Transverse colon (tissue), 4 donors: ENCODE measurements at regions not wholly inside any gene's neighbourhood (a gene's known extent, or its start where the extent isn't known, plus 50 kb on each side); places are given as distances from the start of the nearest gene placed in this dataset.

ENCODE experiments used
- DNase-seq: peaks from one replicate; pipeline ENCODE4 v3.0.0-alpha.2; 2019
- H3K27ac ChIP-seq, 4 donors: fragments of 200-600 bp; sonication (generic); 2 replicates each; pipeline ENCODE4 v1.5.1; 2016 to 2018; ENCODE audit warnings: inconsistent platforms in 4 of 4
- H3K27me3 ChIP-seq: fragments of 200-600 bp; sonication (generic); 2 replicates; pipeline ENCODE4 v1.5.1; 2017; ENCODE audit warnings: inconsistent platforms
- H3K36me3 ChIP-seq, 4 donors: fragments of 200-600 bp; sonication (generic); 2 replicates each; pipeline ENCODE4 v1.5.1; 2017 to 2019; ENCODE audit warnings: inconsistent platforms in 4 of 4
- H3K4me1 ChIP-seq, 4 donors: fragments of 200-600 bp; sonication (generic); 2 replicates each; pipeline ENCODE4 v1.5.1; 2017 to 2020; ENCODE audit warnings: inconsistent platforms in 4 of 4
- H3K4me3 ChIP-seq, 4 donors: fragments of 200-600 bp; sonication (generic); 1 replicate in 1 of 4; 2 replicates in 3 of 4; pipeline versions ENCODE4 v1.5.1 to v1.6.1; 2017 to 2019; ENCODE audit warnings: inconsistent platforms in 4 of 4
- H3K9me3 ChIP-seq, 2 donors: fragments of 200-600 bp; sonication (generic); 2 replicates each; pipeline ENCODE4 v1.5.1; 2017 to 2019; ENCODE audit warnings: inconsistent platforms in 2 of 2
- CTCF ChIP-seq, 5 experiments: fragments of 200-600 bp in 3 of 5; fragments of 450-650 bp in 2 of 5; sonication (generic) in 3 of 5; IDR thresholded peaks; 1 replicate in 2 of 5; 2 replicates in 3 of 5; pipeline ENCODE4 v1.5.1; 2016 to 2017; ENCODE audit warnings: antibody characterized with exemption in 5 of 5, inconsistent platforms in 3 of 5, mild to moderate bottlenecking in 2 of 5, moderate library complexity in 1 of 5
- EP300 ChIP-seq: sonication (generic); formaldehyde crosslinking; IDR thresholded peaks from one replicate; pipeline ENCODE4 v1.6.1; 2017; ENCODE audit warnings: antibody characterized with exemption, low read depth
- POLR2A ChIP-seq: fragments of 450-650 bp; IDR thresholded peaks from one replicate; pipeline ENCODE4 v1.6.1; 2016; ENCODE audit warnings: antibody characterized with exemption, mild to moderate bottlenecking, moderate library complexity
- POLR2AphosphoS5 ChIP-seq, 3 donors: sonication (generic); formaldehyde crosslinking; IDR thresholded peaks; one replicate each; pipeline ENCODE4 v1.6.1; 2016; ENCODE audit warnings: antibody characterized with exemption in 3 of 3
- WGBS, 2 donors: methylation state at CpG; one replicate each; pipeline ENCODE4 v1.1.5; 2018; ENCODE audit warnings: low coverage in 1 of 2; 5-methylcytosine and 5-hydroxymethylcytosine counted together
- in situ Hi-C, 4 donors: fragments of 200-750 bp; cut with MboI; loops; one replicate each; pipeline versions ENCODE4 v1.15.0 to v1.15.1; 2017; ENCODE audit warnings: low sequenced_read_pairs in 3 of 4, low pct_ligation_motif_present in 1 of 4, low pct_unique_long_range_greater_than_20kb in 1 of 4
- intact Hi-C: fragments of 100-400 bp; cut with DNase I; formaldehyde crosslinking; loops from one replicate; pipeline ENCODE4 v1.15.1; 2023; ENCODE audit warnings: low total_unique reads

DNA sequence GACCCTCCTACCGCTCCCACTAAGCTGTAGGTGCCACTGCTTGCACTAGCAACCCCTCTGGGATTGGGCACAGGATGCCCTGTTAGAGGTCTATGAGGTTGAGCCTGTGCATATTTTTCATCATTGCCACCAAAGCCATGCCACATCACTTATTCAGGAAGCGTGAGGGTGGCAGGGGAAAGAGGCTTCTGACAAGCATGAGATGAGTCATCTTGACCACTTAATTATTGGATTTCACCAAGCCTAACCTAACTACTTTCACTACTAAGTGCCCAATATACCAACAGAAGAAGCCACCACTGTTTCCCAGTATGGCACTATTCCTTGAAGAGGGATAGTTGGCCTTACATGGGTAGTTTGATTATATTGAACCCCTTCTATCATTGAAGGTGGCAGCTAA, 181.3 kb upstream of the EPHA4 start:
- Histone ChIP-seq H3K36me3 (no peaks in the 10 kb centered on the region), H3K27me3 (no peaks in the 10 kb centered on the region), H3K27ac (no peak overlapping the region), H3K9me3 (no peaks in the 10 kb centered on the region), H3K4me1 (no peaks in the 10 kb centered on the region), H3K4me3 (no peak overlapping the region)
- WGBS, 2 donors: 80 to 92% methylated on average over 2 of the region's 2 CpGs
- no peak for TF ChIP-seq POLR2AphosphoS5 (IDR thresholded peaks at IDR 0.05)
- TF ChIP-seq CTCF (IDR thresholded peaks at IDR 0.05): no peak
- no peak for TF ChIP-seq POLR2A
- TF ChIP-seq EP300: no peak
- no peak for DNase-seq
- in situ Hi-C loops: no loop called here
- intact Hi-C loops: no loop called here

DNA sequence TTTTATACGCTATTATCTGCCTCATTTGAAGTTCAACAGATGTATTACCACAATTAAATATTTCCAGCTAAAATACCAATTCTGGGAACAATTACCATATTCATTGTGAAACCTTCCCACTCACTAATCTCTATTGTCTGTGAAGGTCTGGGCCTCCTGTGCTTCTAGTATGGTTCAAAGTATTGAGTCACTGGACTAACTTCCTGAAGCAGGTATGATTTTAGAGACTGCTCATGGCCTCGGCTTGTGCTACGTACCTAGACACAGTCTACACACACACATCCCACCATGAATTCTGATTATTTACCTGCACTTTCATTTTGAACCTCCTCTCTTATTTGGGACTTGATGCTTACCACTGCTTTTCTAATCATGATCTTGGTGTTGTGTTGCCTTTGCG, 180.7 kb upstream of the EPHA4 start:
- Histone ChIP-seq H3K4me3 (no peak overlapping the region), H3K36me3 (no peaks in the 10 kb centered on the region), H3K27me3 (no peaks in the 10 kb centered on the region), H3K27ac (no peak overlapping the region), H3K4me1 (no peaks in the 10 kb centered on the region), H3K9me3 (no peaks in the 10 kb centered on the region)
- TF ChIP-seq POLR2A (no peak), POLR2AphosphoS5 (IDR thresholded peaks at IDR 0.05) (no peak), EP300 (no peak), CTCF (IDR thresholded peaks at IDR 0.05) (no peak)
- intact Hi-C loops (loop anchor here (1.0 kb wide), 1 partner anchor 25 kb away; no protein-coding TSS in a partner anchor), in situ Hi-C loops (no loop called here)
- DNase-seq: no peak
- 89 to 97% methylated on average over 4 of the region's 4 CpGs for WGBS, 2 donors

- intact Hi-C loops: no loop called here
Measured at GRCh38 chr2:221750316-221750715, 178.2 kb upstream of the EPHA4 start.

DNA sequence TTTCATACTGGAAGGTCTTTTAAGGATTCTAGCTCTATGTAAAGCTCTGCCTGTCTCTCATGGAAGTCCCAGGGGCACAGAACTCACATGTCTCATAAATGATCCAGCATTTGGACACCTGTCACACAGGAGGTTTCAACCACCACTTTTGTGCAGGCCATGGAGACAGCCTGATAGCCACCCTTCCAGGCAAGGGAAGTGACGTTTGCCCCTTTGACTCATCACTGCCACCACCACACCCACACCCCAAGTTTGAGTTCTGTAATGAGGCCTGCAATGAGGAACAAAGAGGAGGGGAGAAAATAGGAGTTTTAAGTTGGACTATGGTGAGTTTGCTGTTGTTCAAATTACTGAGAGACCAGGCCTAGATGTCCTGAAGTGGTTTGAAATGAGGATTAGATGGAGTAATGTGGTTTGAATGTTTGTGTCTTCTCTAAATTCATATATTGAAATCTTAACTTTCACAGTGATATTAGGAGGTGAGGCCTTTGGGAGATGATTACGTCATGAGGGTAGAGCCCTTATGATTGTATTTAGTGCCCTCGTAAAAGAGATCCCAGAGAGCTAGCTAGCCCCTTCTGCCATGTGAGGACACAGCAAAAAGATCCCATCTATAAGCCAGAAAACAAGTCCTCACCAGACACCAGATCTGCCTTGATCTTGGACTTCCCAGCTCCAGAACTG, 175.3 kb upstream of the EPHA4 start:
- Histone ChIP-seq H3K4me1 (no peaks in the 10 kb centered on the region), H3K9me3 (peaks cover 0 to 3% of the 10 kb centered on the region in 2 donors), H3K27me3 (no peaks in the 10 kb centered on the region), H3K27ac (no peak overlapping the region), H3K4me3 (no peak overlapping the region), H3K36me3 (no peaks in the 10 kb centered on the region)
- no peak for DNase-seq
- 80 to 83% methylated on average over 1 to 3 of the region's 3 CpGs for WGBS, 2 donors
- TF ChIP-seq POLR2AphosphoS5 (IDR thresholded peaks at IDR 0.05) (no peak), CTCF (IDR thresholded peaks at IDR 0.05) (no peak), EP300 (no peak), POLR2A (no peak)
- intact Hi-C loops: no loop called here
- in situ Hi-C loops: no loop called here

More at GRCh38 chr2:221750316-221750715, 178.2 kb upstream of the EPHA4 start:
- Histone ChIP-seq H3K36me3 (no peaks in the 10 kb centered on the region), H3K27ac (peak overlapping the region in 2 of 4 donors; percentile 35 to 39), H3K9me3 (no peaks in the 10 kb centered on the region), H3K4me3 (no peak overlapping the region), H3K27me3 (no peaks in the 10 kb centered on the region), H3K4me1 (no peaks in the 10 kb centered on the region)
- TF ChIP-seq POLR2AphosphoS5 (IDR thresholded peaks at IDR 0.05) (peak in 1 of 3 donors; percentile 48), CTCF (IDR thresholded peaks at IDR 0.05) (no peak)
- no peak for DNase-seq
- WGBS, 2 donors: 88 to 91% methylated on average over 1 of the region's 1 CpG
- in situ Hi-C loops: no loop called here
